Astrocyte (in vitro differentiated cells and primary cell): ENCODE measurements at regions not wholly inside any gene's neighbourhood (a gene's known extent, or its start where the extent isn't known, plus 50 kb on each side); places are given as distances from the start of the nearest gene placed in this dataset.

Experiments
- CTCF ChIP-seq: IDR thresholded peaks from 2 replicates; pipeline ENCODE4 v1.5.1; 2011; ENCODE audit warnings: low read depth, mild to moderate bottlenecking, inconsistent platforms, low read length, moderate library complexity; ENCODE audit not compliant: insufficient read depth
- EZH2 ChIP-seq: IDR thresholded peaks from 2 replicates; pipeline ENCODE4 v1.6.1; 2012; ENCODE audit warnings: mild to moderate bottlenecking, low read length, inconsistent platforms; ENCODE audit not compliant: insufficient read depth

- TF ChIP-seq CTCF: no peak
- no peak for TF ChIP-seq EZH2
Observed at GRCh38 chr4:140808256-140808655, 52.1 kb upstream of the TBC1D9 start.
